B cell (primary cell): ENCODE measurements at regions not wholly inside any gene's neighbourhood (a gene's known extent, or its start where the extent isn't known, plus 50 kb on each side); places are given as distances from the start of the nearest gene placed in this dataset.
"Not testable (repeated sequence)": the region's sequence is repeated elsewhere in the genome, so short reads cannot be mapped to it uniquely, and the experiment has no call there.

Source experiments
- ATAC-seq: fragments of 200-7000 bp; cut with Tn5 transposase; one replicate; pipeline ENCODE4 v1.10.0; 2021; ENCODE audit warnings: low read depth, mild to moderate bottlenecking, moderate number of reproducible peaks, moderate library complexity
- CTCF ChIA-PET: fragments of 350-600 bp; sonication (Branson Sonifier 250); formaldehyde crosslinking; loops from one replicate; lab custom pipeline; 2021; ENCODE audit warnings: antibody characterized with exemption, inconsistent platforms; lab: Charles Lee
- POLR2A ChIA-PET: fragments of 350-600 bp; sonication (Branson Sonifier 250); formaldehyde crosslinking; loops from one replicate; lab custom pipeline; 2021; ENCODE audit warnings: antibody characterized with exemption; lab: Charles Lee
- DNase-seq: peaks from one replicate; pipeline ENCODE4 v3.0.0; 2013
- H2AFZ ChIP-seq: 2 replicates; pipeline ENCODE4 v1.6.1; 2012; ENCODE audit warnings: mild to moderate bottlenecking, low read depth, low read length; ENCODE audit not compliant: insufficient read depth, poor library complexity, severe bottlenecking
- H3K27ac ChIP-seq, 2 donors: 1 replicate in 1 of 2; 2 replicates in 1 of 2; pipeline ENCODE4 v1.5.1; 2012 to 2013; ENCODE audit warnings: low read length in 2 of 2, mild to moderate bottlenecking in 2 of 2, moderate library complexity in 1 of 2
- H3K27me3 ChIP-seq, 4 experiments: fragments of 200-600 bp in 1 of 4; sonication (generic) in 1 of 4; replicated peaks in 1 of 4; 1 replicate in 2 of 4; 2 replicates in 2 of 4; pipeline versions ENCODE4 v1.6.1 to v1.7.0; 2013 to 2016; ENCODE audit warnings: low read length in 3 of 4, mild to moderate bottlenecking in 2 of 4, mixed read lengths in 1 of 4, moderate library complexity in 1 of 4; ENCODE audit not compliant: insufficient read depth in 4 of 4, control insufficient read depth in 3 of 4; ENCODE audit errors: control extremely low read depth in 1 of 4
- H3K36me3 ChIP-seq, 2 experiments: replicated peaks in 1 of 2; 1 replicate in 1 of 2; 2 replicates in 1 of 2; pipeline versions ENCODE4 v1.6.1 to v1.7.1; 2013; ENCODE audit warnings: low read length in 1 of 2; ENCODE audit not compliant: insufficient read depth in 2 of 2, control insufficient read depth in 1 of 2; ENCODE audit errors: control extremely low read depth in 1 of 2, extremely low read depth in 1 of 2
- H3K4me1 ChIP-seq, 2 donors: fragments of 200-600 bp in 1 of 2; sonication (generic) in 1 of 2; 1 replicate in 1 of 2; 2 replicates in 1 of 2; pipeline versions ENCODE4 v1.5.1 to v1.6.1; 2013 to 2017; ENCODE audit warnings: low read length in 2 of 2; ENCODE audit not compliant: control insufficient read depth in 2 of 2, insufficient read depth in 2 of 2
- H3K4me2 ChIP-seq: replicated peaks from 2 replicates; pipeline ENCODE3; 2012; ENCODE audit warnings: mild to moderate bottlenecking, low read depth, low read length; ENCODE audit not compliant: poor library complexity, severe bottlenecking
- H3K4me3 ChIP-seq, 5 experiments: fragments of 200-600 bp in 1 of 5; sonication (generic) in 1 of 5; 1 replicate in 3 of 5; 2 replicates in 2 of 5; pipeline versions ENCODE4 v1.5.1 to v1.7.0; 2011 to 2016; ENCODE audit warnings: low read length in 4 of 5, mild to moderate bottlenecking in 4 of 5, low read depth in 2 of 5, control low read depth in 1 of 5, moderate library complexity in 1 of 5; ENCODE audit not compliant: insufficient read depth in 1 of 5; ENCODE audit errors: control extremely low read depth in 1 of 5, extremely low read depth in 1 of 5
- H3K79me2 ChIP-seq: fragments of 200-600 bp; sonication (generic); one replicate; pipeline ENCODE4 v1.6.0; 2016; ENCODE audit warnings: low read length; ENCODE audit not compliant: control insufficient read depth, insufficient read depth
- H3K9ac ChIP-seq: fragments of 200-600 bp; sonication (generic); 2 replicates; pipeline ENCODE4 v1.6.1; 2017; ENCODE audit warnings: mild to moderate bottlenecking, low read length, moderate library complexity
- H3K9me3 ChIP-seq, 3 donors: one replicate each; pipeline versions ENCODE4 v1.6.1 to v1.7.1; 2013; ENCODE audit warnings: low read length in 2 of 3; ENCODE audit not compliant: control insufficient read depth in 2 of 3, insufficient read depth in 1 of 3; ENCODE audit errors: control extremely low read depth in 1 of 3
- H4K20me1 ChIP-seq: 2 replicates; pipeline ENCODE4 v1.6.0; 2012; ENCODE audit warnings: mild to moderate bottlenecking, low read length; ENCODE audit not compliant: insufficient read depth, control insufficient read depth, poor library complexity, severe bottlenecking
- H3K27ac Mint-ChIP-seq: one replicate; pipeline ENCODE4 v1.8.0; 2021; ENCODE audit warnings: mixed read lengths
- H3K27me3 Mint-ChIP-seq: one replicate; pipeline ENCODE4 v1.8.0; 2021; ENCODE audit warnings: mixed read lengths
- H3K4me1 Mint-ChIP-seq: one replicate; pipeline ENCODE4 v1.8.0; 2021; ENCODE audit warnings: mixed read lengths
- H3K4me3 Mint-ChIP-seq: one replicate; pipeline ENCODE4 v1.8.0; 2021; ENCODE audit warnings: mixed read lengths
- H3K9me3 Mint-ChIP-seq: one replicate; pipeline ENCODE4 v1.8.0; 2022; ENCODE audit warnings: mixed read lengths; ENCODE audit not compliant: insufficient read depth
- CTCF ChIP-seq: fragments of 200-600 bp; IDR thresholded peaks from one replicate; pipeline ENCODE4 v1.8.0; 2022; ENCODE audit warnings: antibody characterized with exemption, mild to moderate bottlenecking
- EZH2 ChIP-seq: IDR thresholded peaks from 2 replicates; pipeline ENCODE4 v1.6.1; 2012; ENCODE audit warnings: borderline replicate concordance, low read depth, mild to moderate bottlenecking, moderate library complexity, low read length; ENCODE audit not compliant: insufficient read depth, poor library complexity, severe bottlenecking
- WGBS: methylation state at CpG from one replicate; pipeline ENCODE4 v1.1.5; 2013; ENCODE audit warnings: missing lambda C conversion rate; ENCODE audit not compliant: insufficient coverage; 5-methylcytosine and 5-hydroxymethylcytosine counted together
- intact Hi-C: fragments of 100-400 bp; cut with micrococcal nuclease; formaldehyde crosslinking; loops from one replicate; pipeline ENCODE4 v1.10.0; 2022

DNA sequence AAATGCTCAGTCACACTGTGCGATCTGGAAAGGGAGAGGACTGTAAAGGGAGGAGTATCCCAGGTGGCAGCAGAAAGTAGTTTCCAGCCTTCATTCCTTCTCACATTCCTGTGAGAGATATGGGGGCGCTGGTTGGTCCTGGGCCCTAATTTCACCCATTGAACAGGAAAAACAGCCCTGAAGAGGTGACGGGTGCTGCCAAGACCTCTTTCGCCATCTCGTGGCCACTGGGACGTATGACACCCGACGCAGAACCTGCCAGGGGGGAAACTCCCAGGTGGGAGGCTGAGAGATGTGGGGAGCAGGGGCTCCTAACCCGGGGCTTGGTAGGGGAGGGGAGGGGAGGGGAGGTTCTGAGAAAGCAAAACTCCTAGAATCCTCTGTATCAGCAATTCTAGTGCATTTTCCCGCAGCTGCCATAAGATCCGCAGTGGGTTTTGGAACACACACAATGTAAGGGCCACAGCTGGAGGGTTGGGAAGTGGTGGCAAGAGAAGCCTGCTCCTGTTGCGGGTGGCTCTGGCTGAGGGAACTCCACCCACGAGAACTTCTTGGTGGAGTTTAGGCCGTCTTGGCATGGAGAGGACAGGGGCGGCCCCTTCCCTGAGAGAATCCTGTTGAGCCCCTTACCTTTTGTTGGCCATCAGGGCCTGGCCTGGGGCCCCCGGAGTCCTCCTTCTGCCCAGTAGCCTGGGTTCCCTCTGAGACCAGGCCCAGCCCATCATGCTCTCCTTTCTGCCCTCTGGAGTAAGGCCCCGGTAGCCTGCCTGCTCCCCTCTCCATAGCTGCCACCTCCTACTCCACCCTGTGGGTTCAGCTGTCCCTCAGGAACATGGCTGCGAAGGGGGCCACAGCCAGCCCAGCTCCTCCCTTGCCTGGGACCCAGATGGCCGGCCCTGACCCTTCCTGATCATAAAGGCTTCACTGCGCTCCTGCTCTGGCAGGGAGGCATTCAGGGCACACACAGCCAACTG is 134.1 kb downstream of the OR13H1 start:
- H4K20me1 ChIP-seq, result no peaks in the 10 kb centered on the region
- Mint-ChIP-seq H3K4me1 (no peaks in the 10 kb centered on the region), H3K27ac (no peak overlapping the region), H3K9me3 (no peaks in the 10 kb centered on the region), H3K27me3 (no peaks in the 10 kb centered on the region), H3K4me3 (no peak overlapping the region)
- H3K9me3 ChIP-seq, result no peaks in the 10 kb centered on the region
- no peak overlapping the region for H3K9ac ChIP-seq
- CTCF ChIA-PET, result interaction anchor here (1.3 kb wide), 1 partner anchor 9 kb away, joined by 4 read pairs; no protein-coding TSS in a partner anchor
- 77% methylated on average over 8 of the region's 20 CpGs for WGBS
- DNase-seq (peak; percentile 25), ATAC-seq (no peak)
- no peaks in the 10 kb centered on the region for H3K4me1 ChIP-seq
- no peak overlapping the region for H3K4me2 ChIP-seq
- no peaks in the 10 kb centered on the region for H3K36me3 ChIP-seq
- TF ChIP-seq EZH2, result no peak
- TF ChIP-seq CTCF, result peak; percentile 57
- H2AFZ ChIP-seq, result peak overlapping the region; percentile 3
- POLR2A ChIA-PET, result no interaction called here
- no peak overlapping the region for H3K27ac ChIP-seq
- peaks cover 0 to 2% (median 0%) of the 10 kb centered on the region in 4 experiments for H3K27me3 ChIP-seq
- H3K4me3 ChIP-seq, result no peak overlapping the region
- intact Hi-C loops, result no loop called here
- H3K79me2 ChIP-seq, result no peaks in the 10 kb centered on the region

GRCh38 chrX:131682735-131683134 is 138.9 kb downstream of the OR13H1 start:
- H3K9me3 ChIP-seq, H3K27ac ChIP-seq, H2AFZ ChIP-seq, CTCF ChIA-PET, intact Hi-C loops, H3K9me3 Mint-ChIP-seq, H3K79me2 ChIP-seq, POLR2A ChIA-PET, H4K20me1 ChIP-seq, H3K4me2 ChIP-seq, H3K4me3 ChIP-seq, H3K4me1 ChIP-seq, H3K27me3 Mint-ChIP-seq, ATAC-seq, H3K9ac ChIP-seq, H3K36me3 ChIP-seq, H3K4me3 Mint-ChIP-seq, H3K27me3 ChIP-seq, H3K4me1 Mint-ChIP-seq, DNase-seq, H3K27ac Mint-ChIP-seq: not testable (repeated sequence)
- WGBS, result no CpG with 5 or more reads among the region's 1 CpG
